Caco-2 (cell line): ENCODE measurements at regions not wholly inside any gene's neighbourhood (a gene's known extent, or its start where the extent isn't known, plus 50 kb on each side); places are given as distances from the start of the nearest gene placed in this dataset.
A peak's percentile ranks its signal among the peaks of the same experiment; 100 is the strongest.

Experiments used
- BruUV-seq: library from RNA; stranded (reverse); fragments of 400-500 nt; replicated peaks from 2 replicates; lab custom pipeline; 2021; lab: Mats Ljungman, UMichigan
- CTCF ChIA-PET: fragments of 300-600 bp; sonication (Branson Sonifier 250); formaldehyde crosslinking; loops from one replicate; lab custom pipeline; 2022; ENCODE audit warnings: antibody characterized with exemption; lab: Charles Lee
- POLR2A ChIA-PET: fragments of 300-600 bp; sonication (Branson Sonifier 250); formaldehyde crosslinking; loops from one replicate; lab custom pipeline; 2022; ENCODE audit warnings: antibody characterized with exemption; lab: Charles Lee
- DNase-seq, 2 experiments: peaks; one replicate each; pipeline versions ENCODE4 v3.0.0 to v3.0.0-alpha.2; 2020 to 2022
- H3K27me3 ChIP-seq: replicated peaks from 2 replicates; pipeline ENCODE4 v1.6.0; 2011; ENCODE audit warnings: low read length; ENCODE audit not compliant: control insufficient read depth, insufficient read depth
- H3K36me3 ChIP-seq: 2 replicates; pipeline ENCODE4 v1.5.1; 2011; ENCODE audit warnings: low read length; ENCODE audit not compliant: control insufficient read depth, insufficient read depth
- H3K4me1 ChIP-seq: fragments of 250-450 bp; sonication (Bioruptor Pico); 2 replicates; pipeline ENCODE4 v1.5.1; 2020; ENCODE audit warnings: mild to moderate bottlenecking
- H3K4me3 ChIP-seq: 2 replicates; pipeline ENCODE4 v1.5.1; 2011; ENCODE audit warnings: low read depth, mild to moderate bottlenecking, control low read depth, low read length
- H3K9me3 ChIP-seq: fragments of 250-450 bp; sonication (Bioruptor Pico); 2 replicates; pipeline ENCODE4 v1.5.1; 2020; ENCODE audit warnings: mild to moderate bottlenecking, moderate library complexity
- H3K27ac Mint-ChIP-seq: one replicate; pipeline ENCODE4 v1.8.0; 2022; ENCODE audit warnings: mixed read lengths; ENCODE audit not compliant: unreplicated experiment
- H3K27me3 Mint-ChIP-seq: one replicate; pipeline ENCODE4 v1.8.0; 2022; ENCODE audit warnings: mixed read lengths; ENCODE audit not compliant: insufficient read depth, unreplicated experiment
- H3K36me3 Mint-ChIP-seq: one replicate; pipeline ENCODE4 v1.8.0; 2022; ENCODE audit warnings: mild to moderate bottlenecking, mixed read lengths; ENCODE audit not compliant: insufficient read depth, unreplicated experiment
- H3K4me1 Mint-ChIP-seq: one replicate; pipeline ENCODE4 v1.8.0; 2022; ENCODE audit warnings: low read depth, mixed read lengths; ENCODE audit not compliant: unreplicated experiment
- H3K4me3 Mint-ChIP-seq: one replicate; pipeline ENCODE4 v1.8.0; 2022; ENCODE audit warnings: mild to moderate bottlenecking, moderate library complexity, mixed read lengths; ENCODE audit not compliant: unreplicated experiment
- H3K9me3 Mint-ChIP-seq: one replicate; pipeline ENCODE4 v1.8.0; 2022; ENCODE audit warnings: mixed read lengths; ENCODE audit not compliant: unreplicated experiment
- intact Hi-C: fragments of 100-400 bp; cut with micrococcal nuclease; formaldehyde crosslinking; loops from one replicate; pipeline ENCODE4 v1.10.0; 2022; ENCODE audit not compliant: unreplicated experiment
- TF ChIP-seq, protein P1 (sequence below), 2 experiments: fragments of 200-600 bp in 1 of 2; IDR thresholded peaks; 1 replicate in 1 of 2; 2 replicates in 1 of 2; pipeline versions ENCODE4 v1.5.1 to v1.8.0; 2011 to 2022; ENCODE audit warnings: antibody characterized with exemption in 1 of 2, control low read depth in 1 of 2, inconsistent platforms in 1 of 2, low read depth in 1 of 2, low read length in 1 of 2, mild to moderate bottlenecking in 1 of 2, moderate library complexity in 1 of 2; ENCODE audit not compliant: insufficient read depth in 1 of 2, severe bottlenecking in 1 of 2, unreplicated experiment in 1 of 2

DNA sequence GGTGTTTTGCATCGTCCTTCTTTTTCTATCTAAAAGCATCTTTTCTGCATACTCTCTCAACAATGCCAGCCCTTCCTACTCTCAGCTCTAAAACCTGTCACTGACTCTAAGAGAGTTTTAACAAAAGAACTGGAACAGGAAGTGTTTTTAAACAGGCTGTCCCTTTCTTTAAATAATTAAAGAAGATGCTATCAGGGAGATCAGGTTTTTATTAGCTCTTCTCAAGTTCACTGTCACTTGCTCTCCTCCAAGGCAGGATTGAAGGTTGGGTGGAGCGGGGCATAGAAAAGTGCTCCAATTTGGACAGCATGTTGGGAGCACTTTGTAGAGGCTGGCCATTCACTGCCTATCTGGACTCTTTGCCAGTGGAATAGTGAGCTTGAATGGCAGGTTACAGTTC is 56.4 kb upstream of the BARX2 start:
- intact Hi-C loops, result loop anchor here (5.0 kb wide), 1 partner anchor 82 kb away; no protein-coding TSS in a partner anchor

DNA sequence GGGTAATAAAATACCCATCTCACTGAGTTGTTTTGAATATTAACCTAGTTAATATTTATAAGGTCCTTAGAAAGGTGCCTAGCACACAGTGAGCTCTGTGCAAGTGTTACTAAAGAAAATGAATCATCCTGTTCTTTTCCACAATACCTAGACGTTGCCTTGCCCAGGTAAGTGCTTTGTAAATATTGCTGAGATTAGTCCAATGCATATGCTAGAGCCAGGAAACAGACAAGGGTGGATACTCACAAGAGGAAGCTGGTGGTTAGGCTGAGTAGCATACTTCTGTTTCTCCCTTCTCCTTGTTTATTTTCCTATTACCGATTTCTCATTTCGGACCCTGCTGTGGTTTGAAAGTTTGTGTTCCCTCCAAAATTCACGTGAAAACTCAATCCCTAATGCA is 58.1 kb upstream of the BARX2 start:
- CTCF ChIA-PET, result interaction anchor here (0.6 to 1.3 kb wide), 7 partner anchors 10 to 829 kb away, joined by 3 to 4 read pairs (median 4); no protein-coding TSS in a partner anchor

More for the DNA sequence above, 56.4 kb upstream of the BARX2 start:
- peaks cover 89% of the 10 kb centered on the region for H3K4me1 Mint-ChIP-seq
- BruUV-seq, result no TSS peak
- Histone ChIP-seq H3K4me3 (no peak overlapping the region), H3K36me3 (no peaks in the 10 kb centered on the region), H3K9me3 (no peaks in the 10 kb centered on the region), H3K27me3 (no peaks in the 10 kb centered on the region), H3K4me1 (peaks cover 73% of the 10 kb centered on the region)
- ChIA-PET POLR2A (no interaction called here), CTCF (interaction anchor here (0.5 to 1.2 kb wide), 2 partner anchors 23 to 413 kb away, joined by 3 to 4 read pairs; no protein-coding TSS in a partner anchor)
- H3K9me3 Mint-ChIP-seq, result no peaks in the 10 kb centered on the region
- peak overlapping the region; percentile 94 for H3K27ac Mint-ChIP-seq
- H3K4me3 Mint-ChIP-seq, result no peak overlapping the region
- no peak for DNase-seq
- TF ChIP-seq, protein P1, sequence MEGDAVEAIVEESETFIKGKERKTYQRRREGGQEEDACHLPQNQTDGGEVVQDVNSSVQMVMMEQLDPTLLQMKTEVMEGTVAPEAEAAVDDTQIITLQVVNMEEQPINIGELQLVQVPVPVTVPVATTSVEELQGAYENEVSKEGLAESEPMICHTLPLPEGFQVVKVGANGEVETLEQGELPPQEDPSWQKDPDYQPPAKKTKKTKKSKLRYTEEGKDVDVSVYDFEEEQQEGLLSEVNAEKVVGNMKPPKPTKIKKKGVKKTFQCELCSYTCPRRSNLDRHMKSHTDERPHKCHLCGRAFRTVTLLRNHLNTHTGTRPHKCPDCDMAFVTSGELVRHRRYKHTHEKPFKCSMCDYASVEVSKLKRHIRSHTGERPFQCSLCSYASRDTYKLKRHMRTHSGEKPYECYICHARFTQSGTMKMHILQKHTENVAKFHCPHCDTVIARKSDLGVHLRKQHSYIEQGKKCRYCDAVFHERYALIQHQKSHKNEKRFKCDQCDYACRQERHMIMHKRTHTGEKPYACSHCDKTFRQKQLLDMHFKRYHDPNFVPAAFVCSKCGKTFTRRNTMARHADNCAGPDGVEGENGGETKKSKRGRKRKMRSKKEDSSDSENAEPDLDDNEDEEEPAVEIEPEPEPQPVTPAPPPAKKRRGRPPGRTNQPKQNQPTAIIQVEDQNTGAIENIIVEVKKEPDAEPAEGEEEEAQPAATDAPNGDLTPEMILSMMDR (IDR thresholded peaks at IDR 0.05; ENCODE audit: insufficient read depth in 1 of 2, low read depth in 1 of 2, low read length in 1 of 2, severe bottlenecking in 1 of 2, unreplicated experiment in 1 of 2), result no peak
- H3K27me3 Mint-ChIP-seq, result no peaks in the 10 kb centered on the region
- H3K36me3 Mint-ChIP-seq, result peaks cover 8% of the 10 kb centered on the region

DNA sequence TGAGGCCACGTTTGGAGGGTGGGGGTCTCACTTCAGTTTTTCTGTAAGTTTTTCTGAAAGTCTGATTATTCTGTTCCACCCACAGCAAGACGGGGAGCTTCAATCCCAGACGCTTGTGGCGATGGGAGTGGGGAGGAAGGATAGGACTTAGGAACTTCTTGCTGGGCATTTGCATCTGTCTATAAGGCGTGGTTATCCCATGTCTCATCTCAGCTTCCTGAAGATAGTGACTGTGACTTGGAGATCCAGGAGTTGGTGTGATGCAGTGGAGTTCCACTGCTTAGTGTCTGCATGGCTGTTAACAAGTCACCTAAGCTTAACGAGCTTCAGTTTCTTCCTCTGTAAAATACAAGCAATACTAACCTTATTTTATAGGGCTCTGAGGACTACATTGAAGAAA is 58.9 kb upstream of the BARX2 start:
- Mint-ChIP-seq H3K27ac (peak overlapping the region; percentile 94), H3K4me1 (peaks cover 84% of the 10 kb centered on the region), H3K9me3 (no peaks in the 10 kb centered on the region), H3K4me3 (peak overlapping the region; percentile 66), H3K27me3 (no peaks in the 10 kb centered on the region), H3K36me3 (peaks cover 8% of the 10 kb centered on the region)
- no TSS peak for BruUV-seq
- Histone ChIP-seq H3K36me3 (no peaks in the 10 kb centered on the region), H3K4me1 (peaks cover 72% of the 10 kb centered on the region), H3K27me3 (no peaks in the 10 kb centered on the region), H3K4me3 (no peak overlapping the region), H3K9me3 (no peaks in the 10 kb centered on the region)
- ChIA-PET POLR2A (interaction anchor here (1.8 kb wide), 1 partner anchor 15 kb away, joined by 7 read pairs; no protein-coding TSS in a partner anchor), CTCF (interaction anchor here (0.6 to 2.3 kb wide), 8 partner anchors 11 to 830 kb away, joined by 3 to 16 read pairs (median 4); no protein-coding TSS in a partner anchor)
- intact Hi-C loops, result loop anchor here (1.0 to 5.0 kb wide), 8 partner anchors 8 to 199 kb away; no protein-coding TSS in a partner anchor
- TF ChIP-seq, protein P1 (IDR thresholded peaks at IDR 0.05; ENCODE audit: insufficient read depth in 1 of 2, low read depth in 1 of 2, low read length in 1 of 2, severe bottlenecking in 1 of 2, unreplicated experiment in 1 of 2), result no peak
- DNase-seq, result no peak

More for the DNA sequence above, 58.1 kb upstream of the BARX2 start:
- Histone ChIP-seq H3K4me3 (no peak overlapping the region), H3K27me3 (no peaks in the 10 kb centered on the region), H3K36me3 (no peaks in the 10 kb centered on the region), H3K9me3 (no peaks in the 10 kb centered on the region), H3K4me1 (peaks cover 72% of the 10 kb centered on the region)
- intact Hi-C loops, result loop anchor here (5.0 kb wide), 1 partner anchor 80 kb away; no protein-coding TSS in a partner anchor
- peak in 1 of 2 experiments; percentile 58 for DNase-seq
- BruUV-seq, result no TSS peak
- peaks cover 85% of the 10 kb centered on the region for H3K4me1 Mint-ChIP-seq
- H3K27ac Mint-ChIP-seq, result peak overlapping the region; percentile 94
- TF ChIP-seq, protein P1 (IDR thresholded peaks at IDR 0.05; ENCODE audit: insufficient read depth in 1 of 2, low read depth in 1 of 2, low read length in 1 of 2, severe bottlenecking in 1 of 2, unreplicated experiment in 1 of 2), result no peak
- no peak overlapping the region for H3K4me3 Mint-ChIP-seq
- peaks cover 8% of the 10 kb centered on the region for H3K36me3 Mint-ChIP-seq
- no peaks in the 10 kb centered on the region for H3K27me3 Mint-ChIP-seq
- no peaks in the 10 kb centered on the region for H3K9me3 Mint-ChIP-seq
- POLR2A ChIA-PET, result interaction anchor here (0.6 kb wide), 1 partner anchor 10 kb away, joined by 3 read pairs; no protein-coding TSS in a partner anchor
